Activated naive CD4-positive, alpha-beta T cell treated with anti-CD3 and anti-CD28 coated beads for 36 hours (primary cell): ENCODE measurements at regions not wholly inside any gene's neighbourhood (a gene's known extent, or its start where the extent isn't known, plus 50 kb on each side); places are given as distances from the start of the nearest gene placed in this dataset.

Experiments used
- CTCF ChIA-PET: fragments of 350-600 bp; sonication (Branson Sonifier 250); formaldehyde crosslinking; loops from one replicate; lab custom pipeline; 2021; ENCODE audit warnings: antibody characterized with exemption; lab: Charles Lee
- DNase-seq: peaks from one replicate; pipeline ENCODE4 v3.0.0-alpha.2; 2020
- H3K27ac Mint-ChIP-seq: one replicate; pipeline ENCODE4 v1.8.0; 2021; ENCODE audit warnings: mild to moderate bottlenecking, mixed read lengths
- H3K27me3 Mint-ChIP-seq: one replicate; pipeline ENCODE4 v1.8.0; 2021; ENCODE audit warnings: low read depth, mixed read lengths
- H3K36me3 Mint-ChIP-seq: one replicate; pipeline ENCODE4 v1.8.0; 2021; ENCODE audit warnings: low read depth, mixed read lengths
- H3K4me1 Mint-ChIP-seq: one replicate; pipeline ENCODE4 v1.8.0; 2021; ENCODE audit warnings: low read depth, mixed read lengths
- H3K4me3 Mint-ChIP-seq: one replicate; pipeline ENCODE4 v1.8.0; 2021; ENCODE audit warnings: mild to moderate bottlenecking, moderate library complexity, mixed read lengths
- H3K9me3 Mint-ChIP-seq: one replicate; pipeline ENCODE4 v1.8.0; 2021; ENCODE audit warnings: mixed read lengths
- intact Hi-C: fragments of 100-400 bp; cut with micrococcal nuclease; formaldehyde crosslinking; loops from one replicate; pipeline ENCODE4 v1.15.1; 2023

GRCh38 chr5:161064781-161065180, 212.8 kb upstream of the ATP10B start:
- Mint-ChIP-seq H3K9me3 (peaks cover 3% of the 10 kb centered on the region), H3K27ac (no peak overlapping the region), H3K27me3 (no peaks in the 10 kb centered on the region), H3K4me1 (no peaks in the 10 kb centered on the region), H3K4me3 (no peak overlapping the region), H3K36me3 (no peaks in the 10 kb centered on the region)
- CTCF ChIA-PET = no interaction called here
- intact Hi-C loops = no loop called here
- no peak for DNase-seq

GRCh38 chr5:161064297-161064696, 212.3 kb upstream of the ATP10B start:
- H3K4me3 Mint-ChIP-seq = no peak overlapping the region
- no peaks in the 10 kb centered on the region for H3K36me3 Mint-ChIP-seq
- no peaks in the 10 kb centered on the region for H3K4me1 Mint-ChIP-seq
- H3K9me3 Mint-ChIP-seq = peaks cover 3% of the 10 kb centered on the region
- H3K27me3 Mint-ChIP-seq = no peaks in the 10 kb centered on the region
- no peak for DNase-seq
- H3K27ac Mint-ChIP-seq = no peak overlapping the region
- intact Hi-C loops = no loop called here
- CTCF ChIA-PET = no interaction called here

DNA sequence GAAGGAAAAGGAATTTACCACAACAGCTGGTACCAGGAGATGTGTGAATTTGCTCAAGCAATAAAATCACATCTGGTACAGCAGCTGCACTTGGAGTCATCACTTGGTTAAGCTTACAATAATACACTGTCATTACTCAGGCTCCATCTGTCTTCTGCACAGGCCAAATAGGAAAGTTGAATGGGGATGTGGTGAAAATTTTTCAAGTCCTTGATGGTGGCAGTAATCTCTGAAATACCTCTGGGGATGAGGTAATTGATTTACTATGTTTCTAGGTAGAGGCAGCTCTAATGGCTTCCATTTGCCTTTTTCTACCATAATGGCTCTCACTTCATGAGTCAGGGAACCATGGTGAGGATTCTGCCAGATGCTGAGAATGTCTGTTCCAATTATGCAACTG, 206.8 kb upstream of the ATP10B start:
- intact Hi-C loops = no loop called here
- Mint-ChIP-seq H3K4me1 (no peaks in the 10 kb centered on the region), H3K27me3 (peaks cover 5% of the 10 kb centered on the region), H3K27ac (no peak overlapping the region), H3K36me3 (no peaks in the 10 kb centered on the region), H3K4me3 (no peak overlapping the region), H3K9me3 (no peaks in the 10 kb centered on the region)
- no peak for DNase-seq
- CTCF ChIA-PET = no interaction called here

GRCh38 chr5:161051920-161052500, 200.0 kb upstream of the ATP10B start:
- no peak overlapping the region for H3K4me3 Mint-ChIP-seq
- no peak overlapping the region for H3K27ac Mint-ChIP-seq
- H3K4me1 Mint-ChIP-seq = no peaks in the 10 kb centered on the region
- no peaks in the 10 kb centered on the region for H3K9me3 Mint-ChIP-seq
- no peaks in the 10 kb centered on the region for H3K36me3 Mint-ChIP-seq
- CTCF ChIA-PET = no interaction called here
- no peak for DNase-seq
- intact Hi-C loops = no loop called here
- peaks cover 5% of the 10 kb centered on the region for H3K27me3 Mint-ChIP-seq

DNA sequence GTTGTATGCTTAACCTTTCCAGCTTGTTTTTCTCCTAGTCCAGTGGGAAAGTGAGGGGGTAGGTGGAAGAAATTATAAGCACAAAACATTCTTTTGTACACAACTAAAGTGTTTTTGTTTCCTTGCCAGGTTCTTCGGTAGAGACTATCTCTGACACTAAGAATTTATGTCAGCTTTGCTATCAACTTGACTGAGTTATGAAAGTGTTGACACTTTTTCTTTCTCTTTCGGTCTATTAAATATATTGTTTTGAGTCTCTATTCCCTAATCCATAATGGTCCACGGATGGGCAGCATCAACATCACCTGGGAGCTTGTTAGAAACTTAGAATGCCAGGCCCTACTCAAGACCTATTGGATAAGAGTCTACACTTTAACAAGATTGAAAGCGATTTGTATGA, 195.0 kb upstream of the ATP10B start:
- Mint-ChIP-seq H3K9me3 (no peaks in the 10 kb centered on the region), H3K27me3 (no peaks in the 10 kb centered on the region), H3K4me1 (no peaks in the 10 kb centered on the region), H3K36me3 (no peaks in the 10 kb centered on the region), H3K4me3 (no peak overlapping the region), H3K27ac (no peak overlapping the region)
- no peak for DNase-seq
- intact Hi-C loops = no loop called here
- CTCF ChIA-PET = no interaction called here

- DNase-seq = no peak
- intact Hi-C loops = no loop called here
- H3K27me3 Mint-ChIP-seq = no peaks in the 10 kb centered on the region
- peaks cover 4% of the 10 kb centered on the region for H3K9me3 Mint-ChIP-seq
- no peak overlapping the region for H3K4me3 Mint-ChIP-seq
- CTCF ChIA-PET = no interaction called here
- no peaks in the 10 kb centered on the region for H3K36me3 Mint-ChIP-seq
- no peak overlapping the region for H3K27ac Mint-ChIP-seq
- no peaks in the 10 kb centered on the region for H3K4me1 Mint-ChIP-seq
These were observed 190.9 kb upstream of the ATP10B start for GRCh38 chr5:161042862-161043261.

DNA sequence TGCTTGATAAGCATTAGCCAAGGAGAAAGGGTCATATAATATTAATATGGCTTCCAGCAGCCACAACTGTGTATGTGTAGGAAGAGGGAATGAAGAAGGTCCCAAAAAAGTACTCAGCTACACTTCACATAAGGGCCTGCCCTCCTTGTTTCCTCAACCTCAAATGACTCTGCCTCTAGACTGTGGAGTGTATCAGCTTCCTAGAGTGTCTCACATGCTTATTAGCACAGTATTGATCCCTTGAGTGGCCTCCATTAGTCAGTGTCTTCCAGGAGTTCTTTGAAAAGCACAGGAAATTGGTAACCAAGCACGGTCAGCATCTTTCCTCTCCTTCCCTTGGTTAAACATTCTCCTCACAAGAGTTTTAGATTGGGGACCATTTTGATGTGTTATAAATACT, 190.4 kb upstream of the ATP10B start:
- DNase-seq = no peak
- Mint-ChIP-seq H3K4me1 (no peaks in the 10 kb centered on the region), H3K27ac (no peak overlapping the region), H3K27me3 (no peaks in the 10 kb centered on the region), H3K36me3 (no peaks in the 10 kb centered on the region), H3K4me3 (no peak overlapping the region), H3K9me3 (peaks cover 8% of the 10 kb centered on the region)
- CTCF ChIA-PET = no interaction called here
- intact Hi-C loops = no loop called here

DNA sequence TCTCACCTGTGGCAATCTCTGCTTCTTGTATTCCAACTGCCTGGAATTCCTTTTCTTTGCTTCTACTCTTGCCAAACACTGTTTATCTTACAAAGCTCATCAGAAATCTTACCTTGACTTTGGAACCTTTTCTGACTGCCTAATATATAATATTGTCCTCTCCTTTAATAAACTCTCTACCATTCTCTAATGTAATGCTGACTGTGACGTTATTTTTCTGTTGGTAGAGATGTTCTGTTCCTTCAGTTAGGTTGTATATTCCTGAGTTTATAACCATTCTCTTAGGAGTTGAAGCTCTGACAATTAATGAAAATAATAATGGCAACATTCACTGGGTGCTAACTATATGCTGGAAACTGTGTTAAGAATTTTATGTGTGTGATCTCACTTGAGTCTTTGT, 188.8 kb upstream of the ATP10B start:
- Mint-ChIP-seq H3K36me3 (no peaks in the 10 kb centered on the region), H3K4me1 (no peaks in the 10 kb centered on the region), H3K27ac (no peak overlapping the region), H3K27me3 (no peaks in the 10 kb centered on the region), H3K4me3 (no peak overlapping the region), H3K9me3 (peaks cover 8% of the 10 kb centered on the region)
- intact Hi-C loops = no loop called here
- CTCF ChIA-PET = no interaction called here
- no peak for DNase-seq

GRCh38 chr5:161036296-161036695, 184.3 kb upstream of the ATP10B start:
- no peak for DNase-seq
- Mint-ChIP-seq H3K9me3 (peaks cover 8% of the 10 kb centered on the region), H3K4me3 (no peak overlapping the region), H3K27ac (no peak overlapping the region), H3K27me3 (no peaks in the 10 kb centered on the region), H3K36me3 (no peaks in the 10 kb centered on the region), H3K4me1 (no peaks in the 10 kb centered on the region)
- CTCF ChIA-PET = no interaction called here
- intact Hi-C loops = no loop called here

- DNase-seq = no peak
- peaks cover 5% of the 10 kb centered on the region for H3K9me3 Mint-ChIP-seq
- H3K4me3 Mint-ChIP-seq = no peak overlapping the region
- CTCF ChIA-PET = interaction anchor here (0.6 kb wide), 1 partner anchor 466 kb away, joined by 3 read pairs; no protein-coding TSS in a partner anchor
- intact Hi-C loops = no loop called here
- no peaks in the 10 kb centered on the region for H3K36me3 Mint-ChIP-seq
- no peaks in the 10 kb centered on the region for H3K4me1 Mint-ChIP-seq
- no peaks in the 10 kb centered on the region for H3K27me3 Mint-ChIP-seq
- no peak overlapping the region for H3K27ac Mint-ChIP-seq
These were observed 182.4 kb upstream of the ATP10B start for GRCh38 chr5:161034451-161034850.

DNA sequence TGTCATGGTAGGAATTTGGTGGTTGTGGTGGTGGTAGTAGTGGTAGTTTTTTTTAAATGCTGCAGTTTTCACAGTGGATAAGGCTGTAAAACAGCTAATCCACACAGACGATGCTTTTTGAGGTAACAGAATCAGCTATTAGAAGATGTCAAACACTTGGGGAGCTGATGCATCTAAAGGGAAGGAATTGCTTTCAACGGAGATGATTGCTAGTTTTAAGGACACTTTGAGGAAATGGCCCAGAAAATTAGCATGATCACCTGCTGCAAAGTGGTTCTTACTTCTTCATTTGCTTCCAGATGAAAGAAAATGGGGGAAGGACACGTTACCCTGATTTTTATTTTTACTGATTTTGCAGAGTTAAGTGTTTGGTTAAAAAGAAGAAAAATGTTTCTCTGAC, 178.2 kb upstream of the ATP10B start:
- Mint-ChIP-seq H3K36me3 (no peaks in the 10 kb centered on the region), H3K4me1 (no peaks in the 10 kb centered on the region), H3K27me3 (no peaks in the 10 kb centered on the region), H3K4me3 (no peak overlapping the region), H3K9me3 (no peaks in the 10 kb centered on the region), H3K27ac (no peak overlapping the region)
- CTCF ChIA-PET = no interaction called here
- intact Hi-C loops = no loop called here
- no peak for DNase-seq

DNA sequence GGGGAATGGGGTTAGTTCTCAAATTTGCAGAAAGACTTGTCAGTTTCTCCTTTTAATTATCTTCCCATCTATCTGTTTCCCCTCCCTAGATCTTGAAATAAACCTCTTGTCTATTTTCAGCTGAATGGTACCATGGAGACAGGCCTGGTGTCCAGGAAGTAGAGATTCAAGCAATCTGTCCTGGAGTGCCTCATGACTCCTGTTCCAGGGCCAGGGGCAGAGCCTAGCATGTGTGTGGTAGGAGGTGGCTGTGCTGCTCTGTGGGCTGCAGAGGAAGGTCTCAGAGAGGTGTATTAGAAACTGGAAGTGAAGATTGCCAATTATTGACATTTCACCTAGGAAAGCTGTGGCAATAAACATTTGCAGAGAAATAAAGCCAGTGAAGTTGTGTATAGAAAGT, 175.8 kb upstream of the ATP10B start:
- no peak overlapping the region for H3K27ac Mint-ChIP-seq
- no peaks in the 10 kb centered on the region for H3K9me3 Mint-ChIP-seq
- DNase-seq = no peak
- H3K4me3 Mint-ChIP-seq = no peak overlapping the region
- intact Hi-C loops = no loop called here
- CTCF ChIA-PET = no interaction called here
- no peaks in the 10 kb centered on the region for H3K36me3 Mint-ChIP-seq
- H3K4me1 Mint-ChIP-seq = no peaks in the 10 kb centered on the region
- H3K27me3 Mint-ChIP-seq = no peaks in the 10 kb centered on the region

- peaks cover 3% of the 10 kb centered on the region for H3K27me3 Mint-ChIP-seq
- no peaks in the 10 kb centered on the region for H3K36me3 Mint-ChIP-seq
- no peak overlapping the region for H3K4me3 Mint-ChIP-seq
- H3K27ac Mint-ChIP-seq = no peak overlapping the region
- no peak for DNase-seq
- H3K9me3 Mint-ChIP-seq = no peaks in the 10 kb centered on the region
- intact Hi-C loops = no loop called here
- CTCF ChIA-PET = no interaction called here
- H3K4me1 Mint-ChIP-seq = no peaks in the 10 kb centered on the region
These were observed 171.5 kb upstream of the ATP10B start for GRCh38 chr5:161023551-161023950.

GRCh38 chr5:161022151-161022550, 170.1 kb upstream of the ATP10B start:
- H3K4me1 Mint-ChIP-seq = no peaks in the 10 kb centered on the region
- no peak overlapping the region for H3K27ac Mint-ChIP-seq
- H3K27me3 Mint-ChIP-seq = peaks cover 3% of the 10 kb centered on the region
- intact Hi-C loops = no loop called here
- CTCF ChIA-PET = no interaction called here
- no peak overlapping the region for H3K4me3 Mint-ChIP-seq
- DNase-seq = no peak
- H3K36me3 Mint-ChIP-seq = no peaks in the 10 kb centered on the region
- H3K9me3 Mint-ChIP-seq = no peaks in the 10 kb centered on the region
